HG03378 (cell line): ENCODE measurements at regions not wholly inside any gene's neighbourhood (a gene's known extent, or its start where the extent isn't known, plus 50 kb on each side); places are given as distances from the start of the nearest gene placed in this dataset.

Experiments
- ATAC-seq: cut with Tn5 transposase; IDR thresholded peaks from one replicate; pipeline ENCODE4 v1.9.1; 2021; ENCODE audit warnings: mild to moderate bottlenecking, moderate library complexity; ENCODE audit not compliant: unreplicated experiment

GRCh38 chr10:111967547-111967946 lies 216.0 kb downstream of the GPAM start:
- ATAC-seq = no peak

GRCh38 chr10:111968647-111969046 lies 214.9 kb downstream of the GPAM start:
- no peak for ATAC-seq

- no peak for ATAC-seq
Observed at GRCh38 chr10:111970111-111970510, 213.5 kb downstream of the GPAM start.

GRCh38 chr10:111972109-111972508 lies 211.5 kb downstream of the GPAM start:
- no peak for ATAC-seq

- ATAC-seq = no peak
Observed at GRCh38 chr10:111973306-111973705, 210.3 kb downstream of the GPAM start.

- no peak for ATAC-seq
Observed at GRCh38 chr10:111973826-111974225, 209.7 kb downstream of the GPAM start.

GRCh38 chr10:111974325-111974724 lies 209.2 kb downstream of the GPAM start:
- ATAC-seq = no peak

GRCh38 chr10:111976557-111976956 lies 207.0 kb downstream of the GPAM start:
- no peak for ATAC-seq

GRCh38 chr10:111984057-111984456 lies 199.5 kb downstream of the GPAM start:
- no peak for ATAC-seq

GRCh38 chr10:111986079-111986478 lies 197.5 kb downstream of the GPAM start:
- no peak for ATAC-seq

GRCh38 chr10:111988646-111989045 lies 194.9 kb downstream of the GPAM start:
- no peak for ATAC-seq

GRCh38 chr10:111989136-111989911 lies 194.2 kb downstream of the GPAM start:
- no peak for ATAC-seq

GRCh38 chr10:111990734-111991133 lies 192.8 kb downstream of the GPAM start:
- ATAC-seq = no peak

GRCh38 chr10:111993321-111993720 lies 190.2 kb downstream of the GPAM start:
- no peak for ATAC-seq

- ATAC-seq = no peak
Observed at GRCh38 chr10:111993872-111994426, 189.6 kb downstream of the GPAM start.

- peak; percentile 98 for ATAC-seq
Observed at GRCh38 chr10:111996103-111996502, 187.5 kb downstream of the GPAM start.

GRCh38 chr10:111998728-111999127 lies 184.8 kb downstream of the GPAM start:
- no peak for ATAC-seq

- no peak for ATAC-seq
Observed at GRCh38 chr10:111999205-111999914, 184.2 kb downstream of the GPAM start.

- ATAC-seq = no peak
Observed at GRCh38 chr10:111999915-112000302, 183.7 kb downstream of the GPAM start.

GRCh38 chr10:112000466-112000865 lies 183.1 kb downstream of the GPAM start:
- ATAC-seq = no peak

GRCh38 chr10:112002206-112002605 lies 181.4 kb downstream of the GPAM start:
- no peak for ATAC-seq

GRCh38 chr10:112004075-112004474 lies 179.5 kb downstream of the GPAM start:
- no peak for ATAC-seq
